ENCODE measurements at regions not wholly inside any gene's neighbourhood (a gene's known extent, or its start where the extent isn't known, plus 50 kb on each side); places are given as distances from the start of the nearest gene placed in this dataset.

DNA sequence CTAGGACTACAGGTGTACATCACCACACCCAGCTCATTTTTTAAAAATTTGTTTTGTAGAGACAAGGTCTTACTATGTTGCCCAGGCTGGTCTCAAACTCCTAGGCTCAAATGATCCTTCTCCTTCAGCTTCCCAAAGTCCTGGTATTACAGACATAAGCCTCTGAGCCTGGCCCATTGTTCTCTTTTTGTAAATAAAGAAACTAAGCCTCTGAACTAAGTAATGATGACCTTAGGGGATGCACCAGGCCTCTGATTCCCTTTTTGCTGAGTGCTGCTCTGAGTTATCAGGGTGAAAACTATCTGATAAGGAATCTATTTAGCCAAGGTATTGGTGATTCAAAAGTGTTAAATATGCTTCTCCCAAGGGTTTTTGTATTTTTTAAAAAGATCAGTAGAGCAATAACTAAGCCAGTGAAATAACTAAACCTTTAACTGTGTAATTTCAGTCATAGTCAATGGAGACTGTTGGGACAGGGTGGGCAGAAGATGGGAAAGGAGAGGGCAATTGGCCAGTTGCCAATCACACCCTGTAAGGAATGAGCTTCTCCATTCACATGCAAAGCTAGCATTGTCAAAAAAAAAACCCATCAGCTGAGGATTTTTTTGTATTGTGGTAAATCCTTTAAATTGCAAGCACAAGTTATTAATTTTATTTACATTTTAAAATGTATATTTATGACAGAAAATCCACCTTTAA lies 194.8 kb upstream of the PFN2 start:
- TF ChIP-seq CBX5 (IDR thresholded peaks at IDR 0.05; ENCODE audit: low read depth) (no peak), NFIC (IDR thresholded peaks at IDR 0.05; ENCODE audit: low read depth, low read length) (no peak)
